Neutrophil (primary cell): ENCODE measurements at regions not wholly inside any gene's neighbourhood (a gene's known extent, or its start where the extent isn't known, plus 50 kb on each side); places are given as distances from the start of the nearest gene placed in this dataset.

Experiments used
- H3K27ac ChIP-seq: fragments of 200-600 bp; sonication (generic); 2 replicates; pipeline ENCODE4 v1.5.1; 2016; ENCODE audit warnings: mild to moderate bottlenecking, moderate library complexity
- H3K27me3 ChIP-seq: fragments of 200-600 bp; sonication (generic); 2 replicates; pipeline ENCODE4 v1.6.0; 2016; ENCODE audit warnings: mild to moderate bottlenecking
- H3K36me3 ChIP-seq: fragments of 200-600 bp; sonication (generic); 2 replicates; pipeline ENCODE4 v1.5.1; 2017
- H3K4me1 ChIP-seq, 2 experiments: fragments of 200-600 bp in 1 of 2; sonication (generic) in 1 of 2; 1 replicate in 1 of 2; 2 replicates in 1 of 2; pipeline versions ENCODE4 v1.5.1 to v1.6.1; 2013 to 2016; ENCODE audit warnings: low read depth in 1 of 2, low read length in 1 of 2, mild to moderate bottlenecking in 1 of 2, moderate library complexity in 1 of 2; ENCODE audit not compliant: control insufficient read depth in 1 of 2, insufficient read depth in 1 of 2
- H3K4me3 ChIP-seq, 2 experiments: fragments of 200-600 bp in 1 of 2; sonication (generic) in 1 of 2; 1 replicate in 1 of 2; 2 replicates in 1 of 2; pipeline ENCODE4 v1.5.1; 2013 to 2016; ENCODE audit warnings: low read depth in 1 of 2, low read length in 1 of 2, mild to moderate bottlenecking in 1 of 2, moderate library complexity in 1 of 2
- H3K9me3 ChIP-seq: fragments of 200-600 bp; sonication (generic); 2 replicates; pipeline ENCODE4 v1.5.1; 2016
- CTCF ChIP-seq: fragments of 200-600 bp; sonication (generic); IDR thresholded peaks from 2 replicates; pipeline ENCODE4 v1.5.1; 2016; ENCODE audit warnings: antibody characterized with exemption

GRCh38 chr1:36609241-36610027 lies 126.7 kb upstream of the CSF3R start:
- H3K9me3 ChIP-seq, result no peaks in the 10 kb centered on the region
- no peaks in the 10 kb centered on the region for H3K36me3 ChIP-seq
- no peak overlapping the region for H3K27ac ChIP-seq
- H3K4me1 ChIP-seq, result no peaks in the 10 kb centered on the region
- no peak overlapping the region for H3K4me3 ChIP-seq
- peak; percentile 25 for TF ChIP-seq CTCF
- H3K27me3 ChIP-seq, result no peaks in the 10 kb centered on the region

GRCh38 chr1:36608272-36608671 lies 125.6 kb upstream of the CSF3R start:
- Histone ChIP-seq H3K36me3 (no peaks in the 10 kb centered on the region), H3K27me3 (no peaks in the 10 kb centered on the region), H3K4me3 (no peak overlapping the region), H3K9me3 (no peaks in the 10 kb centered on the region), H3K4me1 (no peaks in the 10 kb centered on the region), H3K27ac (no peak overlapping the region)
- no peak for TF ChIP-seq CTCF

GRCh38 chr1:36607263-36607651 lies 124.5 kb upstream of the CSF3R start:
- Histone ChIP-seq H3K4me1 (no peaks in the 10 kb centered on the region), H3K9me3 (no peaks in the 10 kb centered on the region), H3K27me3 (no peaks in the 10 kb centered on the region), H3K27ac (no peak overlapping the region), H3K36me3 (no peaks in the 10 kb centered on the region), H3K4me3 (no peak overlapping the region)
- no peak for TF ChIP-seq CTCF

GRCh38 chr1:36606641-36607262 lies 124.0 kb upstream of the CSF3R start:
- H3K4me1 ChIP-seq, result no peaks in the 10 kb centered on the region
- no peak overlapping the region for H3K4me3 ChIP-seq
- H3K27ac ChIP-seq, result no peak overlapping the region
- H3K9me3 ChIP-seq, result no peaks in the 10 kb centered on the region
- no peaks in the 10 kb centered on the region for H3K36me3 ChIP-seq
- H3K27me3 ChIP-seq, result no peaks in the 10 kb centered on the region
- no peak for TF ChIP-seq CTCF

- H3K4me3 ChIP-seq, result no peak overlapping the region
- H3K4me1 ChIP-seq, result no peaks in the 10 kb centered on the region
- H3K27me3 ChIP-seq, result no peaks in the 10 kb centered on the region
- H3K9me3 ChIP-seq, result no peaks in the 10 kb centered on the region
- no peaks in the 10 kb centered on the region for H3K36me3 ChIP-seq
- TF ChIP-seq CTCF, result no peak
- no peak overlapping the region for H3K27ac ChIP-seq
Measured at GRCh38 chr1:36605942-36606640, 123.4 kb upstream of the CSF3R start.
